ENCODE measurements at regions not wholly inside any gene's neighbourhood (a gene's known extent, or its start where the extent isn't known, plus 50 kb on each side); places are given as distances from the start of the nearest gene placed in this dataset.
A peak's percentile ranks its signal among the peaks of the same experiment; 100 is the strongest.
"Not testable (repeated sequence)": the region's sequence is repeated elsewhere in the genome, so short reads cannot be mapped to it uniquely, and the experiment has no call there.

DNA sequence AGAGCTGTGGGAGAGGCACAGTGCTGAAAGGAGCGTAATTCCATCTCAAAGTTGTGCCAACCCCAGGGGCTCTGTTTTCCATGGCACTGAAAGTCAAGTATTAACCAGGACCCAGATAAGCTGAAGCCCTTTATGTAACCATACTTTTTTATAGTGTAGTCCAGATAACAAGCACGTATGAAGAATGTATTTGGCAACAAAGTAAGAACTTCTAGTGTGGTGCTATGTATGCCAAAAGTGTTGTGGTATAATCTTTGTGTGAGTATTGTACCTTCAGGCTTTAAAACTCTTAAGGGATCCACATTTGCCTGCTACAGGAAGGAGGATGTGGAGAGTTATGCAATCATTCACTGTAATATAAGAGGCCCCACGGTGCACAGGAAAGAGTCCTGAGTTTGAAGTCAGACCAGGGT is 129.4 kb downstream of the IBTK start:
- no peak for DNase-seq

DNA sequence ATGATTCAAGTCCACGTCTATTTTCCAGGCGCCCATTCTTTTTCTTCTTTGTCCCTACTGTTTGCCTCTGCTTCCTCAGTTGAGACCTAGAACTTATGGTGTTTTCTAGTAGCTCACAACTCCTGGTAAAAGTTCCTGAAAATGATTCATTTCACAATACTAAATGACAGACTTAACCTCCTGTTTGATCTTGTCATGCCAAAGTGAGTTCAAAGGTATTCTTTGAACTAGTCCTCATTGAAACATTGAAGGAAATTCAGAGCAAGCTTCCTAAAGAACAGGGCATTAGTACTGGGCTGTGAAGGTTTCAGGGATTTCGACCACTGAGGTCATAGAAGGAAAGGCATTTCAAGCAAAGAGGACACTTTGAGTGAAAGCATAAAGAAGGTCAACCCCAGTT is 132.8 kb downstream of the IBTK start:
- no peak for DNase-seq

DNA sequence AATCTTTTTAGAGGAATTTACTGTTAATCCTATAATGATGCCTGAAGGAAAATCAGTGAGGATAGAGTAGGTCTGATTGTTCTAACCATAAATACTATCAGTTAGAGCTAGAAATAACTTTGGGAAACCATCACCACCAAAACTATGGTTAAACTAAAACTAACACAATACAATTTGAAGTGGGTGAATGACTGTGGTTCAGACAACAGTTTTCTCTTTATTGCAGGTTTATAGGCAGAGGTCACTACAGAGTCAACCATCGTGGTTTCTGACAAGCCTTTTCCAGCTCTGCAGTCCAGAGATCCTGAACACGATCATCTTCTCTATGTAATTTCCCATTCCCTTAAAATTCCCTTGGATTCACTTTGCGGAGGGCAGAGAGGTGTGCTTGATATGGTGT is 134.3 kb downstream of the IBTK start:
- DNase-seq = no peak

DNA sequence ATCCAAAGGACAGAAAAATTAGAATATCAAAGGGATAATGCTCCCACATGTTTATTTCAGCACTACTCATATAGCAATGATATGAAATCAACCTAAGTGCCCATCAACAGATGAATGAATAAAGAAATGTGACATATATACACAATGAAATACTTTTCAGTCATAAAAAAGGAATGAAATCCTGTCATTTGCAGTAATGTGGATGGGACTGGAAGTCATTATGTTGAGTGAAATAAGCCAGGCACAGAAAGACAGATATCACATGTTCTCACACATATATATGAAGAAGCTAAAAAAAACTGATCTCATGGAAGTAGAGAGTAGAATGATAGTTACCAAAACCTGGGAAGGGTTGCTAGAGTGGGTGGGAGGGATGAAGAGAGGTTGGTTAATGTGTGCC is 135.7 kb downstream of the IBTK start:
- DNase-seq = no peak

DNA sequence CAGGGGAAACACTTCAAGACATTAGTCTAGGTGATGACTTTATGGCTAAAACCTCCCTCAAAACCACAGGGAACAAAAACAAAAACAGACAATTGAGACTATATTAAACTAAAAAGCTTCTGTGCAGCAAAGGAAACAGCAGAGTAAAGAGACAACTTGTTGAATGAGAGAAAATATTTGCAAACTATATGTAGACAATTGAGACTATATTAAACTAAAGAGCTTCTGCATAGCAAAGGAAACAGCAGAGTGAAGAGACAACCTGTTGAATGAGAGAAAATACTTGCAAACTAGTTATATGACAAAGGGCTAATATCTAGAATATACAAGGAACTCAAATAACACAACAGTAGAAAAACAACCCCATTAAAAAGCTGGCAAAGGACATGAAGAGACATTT is 136.4 kb downstream of the IBTK start:
- no peak for DNase-seq

DNA sequence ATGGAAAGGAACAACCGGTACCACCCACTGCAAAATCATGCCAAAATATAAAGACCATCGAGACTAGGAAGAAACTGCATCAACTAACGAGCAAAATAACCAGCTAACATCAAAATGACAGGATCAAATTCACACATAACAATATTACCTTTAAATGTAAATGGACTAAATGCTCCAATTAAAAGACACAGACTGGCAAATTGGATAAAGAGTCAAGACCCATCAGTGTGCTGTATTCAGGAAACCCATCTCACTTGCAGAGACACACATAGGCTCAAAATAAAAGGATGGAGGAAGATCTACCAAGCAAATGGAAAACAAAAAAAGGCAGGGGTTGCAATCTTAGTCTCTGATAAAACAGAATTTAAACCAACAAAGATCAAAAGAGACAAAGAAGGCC is 144.4 kb downstream of the IBTK start:
- not testable (repeated sequence) for DNase-seq

DNA sequence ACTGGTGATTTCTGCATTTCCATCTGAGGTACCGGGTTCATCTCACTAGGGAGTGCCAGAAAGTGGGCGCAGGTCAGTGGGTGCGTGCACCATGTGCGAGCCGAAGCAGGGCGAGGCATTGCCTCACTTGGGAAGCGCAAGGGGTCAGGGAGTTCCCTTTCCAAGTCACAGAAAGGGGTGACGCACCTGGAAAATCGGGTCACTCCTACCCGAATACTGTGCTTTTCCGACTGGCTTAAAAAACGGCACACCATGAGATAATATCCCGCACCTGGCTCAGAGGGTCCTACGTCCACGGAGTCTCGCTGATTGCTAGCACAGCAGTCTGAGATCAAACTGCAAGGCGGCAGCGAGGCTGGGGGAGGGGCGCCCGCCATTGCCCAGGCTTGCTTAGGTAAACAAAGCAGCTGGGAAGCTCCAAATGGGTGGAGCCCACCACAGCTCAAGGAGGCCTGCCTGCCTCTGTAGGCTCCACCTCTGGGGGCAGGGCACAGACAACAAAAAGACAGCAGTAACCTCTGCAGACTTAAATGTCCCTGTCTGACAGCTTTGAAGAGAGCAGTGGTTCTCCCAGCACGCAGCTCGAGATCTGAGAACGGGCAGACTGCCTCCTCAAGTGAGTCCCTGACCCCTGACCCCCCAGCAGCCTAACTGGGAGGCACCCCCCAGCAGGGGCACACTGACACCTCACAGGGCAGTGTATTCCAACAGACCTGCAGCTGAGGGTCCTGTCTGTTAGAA is 146.0 kb downstream of the IBTK start:
- DNase-seq = not testable (repeated sequence)

DNA sequence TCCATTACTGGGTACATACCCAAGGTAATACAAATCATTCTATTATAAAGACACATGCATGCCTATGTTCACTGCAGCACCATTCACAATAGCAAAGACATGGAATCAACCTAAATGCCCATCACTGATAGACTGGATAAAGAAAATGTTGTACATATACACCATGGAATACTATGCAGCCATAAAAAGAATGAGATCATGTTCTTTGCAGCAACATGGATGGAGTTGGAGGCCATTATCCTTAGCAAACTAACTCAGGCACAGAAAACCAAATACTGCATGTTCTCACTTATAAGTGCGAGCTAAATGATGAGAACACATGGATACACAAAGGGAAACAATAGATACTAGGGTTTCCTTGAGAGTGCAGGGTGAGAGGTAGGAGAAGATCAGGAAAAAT is 146.8 kb downstream of the IBTK start:
- DNase-seq = not testable (repeated sequence)

DNA sequence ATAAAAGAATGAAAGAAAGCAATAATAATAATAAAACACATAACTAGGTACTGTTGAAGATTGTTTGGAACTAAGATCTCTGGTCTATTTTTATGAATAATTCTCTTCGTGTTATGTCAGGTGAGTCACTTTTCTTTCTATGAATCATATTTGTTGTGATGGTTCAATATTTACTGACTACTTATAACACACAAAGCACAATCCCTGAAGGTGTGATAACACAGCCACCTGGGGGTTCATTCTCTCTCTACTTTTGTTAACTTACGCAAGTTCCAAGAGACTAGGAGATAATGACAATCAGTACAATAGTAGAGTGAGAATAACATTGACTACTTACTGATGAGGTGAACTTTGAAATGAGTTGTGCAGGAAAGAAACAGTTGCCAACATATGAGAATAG is 149.9 kb downstream of the IBTK start:
- DNase-seq = no peak

DNA sequence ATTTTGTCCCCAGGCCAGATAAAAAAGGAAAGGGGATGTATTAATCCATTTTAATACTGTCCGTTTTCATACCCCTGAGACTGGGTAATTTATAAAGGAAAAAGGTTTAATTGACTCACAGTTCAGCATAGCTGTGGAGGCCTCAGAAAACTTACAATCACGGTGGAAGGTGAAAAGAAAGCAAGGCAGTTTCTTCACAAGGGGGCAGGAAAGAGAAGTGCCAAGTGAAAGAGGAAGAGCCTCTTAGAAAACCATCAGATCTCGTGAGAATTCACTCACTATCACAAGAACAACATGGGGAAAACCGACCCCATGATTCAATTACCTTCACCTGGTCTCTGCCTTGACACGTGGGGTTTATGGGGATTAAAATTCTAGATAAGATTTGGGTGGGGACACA is 152.5 kb downstream of the IBTK start:
- DNase-seq = no peak

DNA sequence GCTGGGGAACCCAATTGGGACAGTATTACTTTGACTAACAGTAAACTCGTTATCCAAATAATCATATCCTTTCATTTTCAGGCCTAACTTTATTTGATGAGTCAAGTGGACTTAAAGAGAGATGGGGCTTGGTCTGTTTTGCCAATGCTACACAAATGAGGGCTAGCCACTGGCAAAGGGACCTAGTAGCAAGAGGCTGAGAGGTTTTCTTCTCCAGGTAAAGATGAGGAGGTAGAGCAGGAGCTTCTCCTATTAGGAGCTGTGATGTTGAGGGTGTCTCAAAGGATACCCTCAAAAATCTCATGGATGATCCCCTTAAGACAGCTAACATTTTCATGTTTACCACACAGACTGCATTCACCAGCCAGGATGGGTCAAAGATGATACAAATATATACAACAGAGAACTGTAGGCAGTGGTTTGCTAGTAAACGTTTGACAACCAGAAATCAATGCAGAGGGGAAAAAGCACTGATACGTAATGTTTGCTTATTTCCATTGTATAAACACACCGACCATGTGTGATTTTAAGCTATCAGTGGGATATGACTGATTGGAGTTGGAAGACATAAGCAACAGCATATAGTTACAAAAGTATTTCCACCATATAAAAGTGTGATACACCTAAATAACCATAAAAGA is 153.3 kb downstream of the IBTK start:
- DNase-seq = no peak

DNA sequence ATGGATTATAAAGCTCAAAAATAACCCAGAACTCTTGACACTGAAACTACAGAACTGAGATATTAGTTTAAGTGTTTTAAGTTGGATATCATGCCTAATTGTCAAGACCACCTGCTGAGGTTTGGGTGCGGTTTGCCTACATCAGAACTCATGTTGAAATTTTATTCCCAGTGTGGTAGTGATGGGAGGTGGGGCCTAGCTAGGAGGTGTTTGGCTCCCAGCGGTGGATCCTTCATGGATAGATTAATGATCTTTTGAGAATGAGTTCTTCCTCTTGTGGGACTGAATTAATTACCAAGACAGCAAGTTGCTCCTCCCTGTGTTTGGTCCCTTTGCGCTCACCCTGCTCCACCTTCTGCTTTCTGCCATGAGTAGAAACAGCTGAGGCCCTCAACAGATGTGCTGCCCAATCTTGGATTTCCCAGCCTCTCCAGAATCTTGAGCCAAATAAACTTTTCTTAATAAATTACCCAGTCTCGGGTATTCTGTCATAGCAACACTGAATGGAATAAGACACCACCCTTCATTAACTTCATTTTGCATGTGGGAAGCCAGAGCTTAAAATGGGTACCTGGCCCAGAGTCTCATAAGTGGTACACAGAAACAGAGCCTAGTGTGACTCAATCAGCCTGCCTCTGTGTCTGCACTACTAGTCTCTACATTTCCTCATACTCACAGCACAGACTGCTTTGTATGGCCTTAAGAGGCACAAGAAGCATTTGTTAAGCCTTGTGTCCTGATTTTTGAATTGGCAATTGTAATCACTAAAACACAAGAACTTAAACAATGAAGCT is 158.4 kb downstream of the IBTK start:
- no peak for DNase-seq

DNA sequence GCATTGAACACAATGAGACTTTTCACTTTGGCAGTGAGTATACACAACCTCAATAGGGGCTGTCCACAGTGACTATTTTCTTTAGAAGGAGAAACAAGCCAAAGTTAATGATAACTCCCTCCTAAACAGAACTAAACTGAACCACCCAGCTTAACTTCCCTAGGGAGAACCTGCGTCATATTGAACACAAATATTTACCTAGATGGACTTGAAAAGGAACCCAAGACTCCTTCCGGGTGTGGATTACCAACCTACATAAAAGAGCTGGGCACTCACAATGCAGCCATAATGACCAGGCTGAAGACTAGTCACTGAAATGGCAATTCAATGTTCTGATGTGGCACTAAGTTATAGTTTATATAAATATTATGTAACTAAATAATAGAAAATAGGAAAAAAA is 160.6 kb downstream of the IBTK start:
- no peak for DNase-seq

DNA sequence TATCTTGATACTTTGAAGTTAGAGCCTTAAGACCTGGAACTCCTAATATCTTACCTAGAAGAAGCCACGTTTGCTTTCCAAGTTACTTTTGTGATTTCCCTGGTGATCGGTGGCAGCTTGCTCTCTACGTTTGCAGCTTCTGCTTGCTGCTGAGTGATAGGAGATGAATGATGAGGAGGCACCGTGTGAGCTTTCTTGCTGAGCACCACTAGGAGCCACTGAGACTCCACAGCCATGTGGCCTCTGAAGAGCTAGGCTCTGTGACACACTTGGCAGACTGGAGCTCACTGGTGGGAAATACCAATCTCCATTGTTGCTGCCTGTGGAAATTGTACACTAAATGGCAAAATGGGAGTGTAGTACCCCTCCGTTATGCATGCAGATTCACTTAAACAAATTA is 161.8 kb downstream of the IBTK start:
- DNase-seq = no peak

DNA sequence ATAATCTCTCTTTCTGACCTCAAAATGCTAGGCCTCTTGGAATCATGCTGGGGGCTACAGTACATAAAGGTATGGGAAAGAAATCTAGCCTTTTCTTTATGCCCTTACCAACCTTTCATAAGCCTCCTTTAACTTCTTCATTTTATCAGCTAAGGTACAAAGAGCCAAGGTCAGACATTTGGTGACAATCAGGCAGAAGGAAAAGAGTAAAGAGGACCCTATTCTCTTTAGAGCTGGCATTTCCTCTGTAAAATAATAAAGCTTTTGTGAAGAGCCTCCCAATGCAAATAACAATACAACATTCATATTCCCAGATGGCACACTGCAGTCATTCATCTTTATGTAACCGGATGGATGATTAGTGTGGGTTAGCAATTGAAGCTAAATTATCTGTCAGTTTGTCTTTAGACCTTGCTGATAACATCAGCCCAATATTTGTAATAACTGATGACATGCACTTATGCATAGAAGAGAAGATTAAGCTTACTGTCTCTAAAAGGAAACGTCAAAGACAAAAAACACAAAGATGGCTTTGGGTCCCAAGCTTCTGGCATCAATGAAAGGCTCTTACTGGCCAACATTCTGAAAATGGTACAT is 163.1 kb downstream of the IBTK start:
- DNase-seq = no peak

DNA sequence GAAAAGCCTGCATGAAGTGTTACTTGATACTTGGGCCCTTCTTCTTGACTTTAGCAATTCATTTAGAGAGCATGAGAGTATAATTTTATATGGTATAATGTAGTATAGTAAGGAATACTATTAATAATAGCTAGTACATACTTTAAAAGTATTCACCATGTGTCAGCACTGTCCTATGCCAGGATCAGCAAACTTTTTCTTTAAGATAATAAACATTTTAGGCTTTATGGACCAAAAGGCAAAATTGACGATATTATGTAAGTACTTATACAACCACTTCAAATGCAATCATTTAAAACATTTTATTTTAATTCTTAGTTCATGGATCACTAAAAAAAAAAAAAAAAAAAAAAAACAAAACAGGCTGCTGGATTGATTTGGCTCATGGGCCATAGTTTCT is 163.9 kb downstream of the IBTK start:
- no peak for DNase-seq

DNA sequence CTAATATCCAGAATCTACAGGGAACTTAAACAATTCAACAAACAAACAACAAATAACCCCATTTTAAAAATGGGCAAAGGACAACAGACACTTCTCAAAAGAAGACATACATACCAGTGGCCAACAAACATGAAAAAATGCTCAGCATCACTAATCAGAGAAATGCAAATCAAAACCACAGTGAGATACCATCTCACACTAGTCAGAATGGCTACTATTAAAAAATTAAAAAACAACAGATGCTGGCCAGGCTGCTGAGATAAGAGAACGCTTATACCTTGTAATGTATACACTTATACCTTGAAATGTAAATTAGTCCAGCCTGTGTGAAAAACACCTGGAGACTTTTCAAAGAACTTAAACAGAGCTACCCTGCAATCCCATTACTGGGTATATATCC is 166.8 kb downstream of the IBTK start:
- no peak for DNase-seq

DNA sequence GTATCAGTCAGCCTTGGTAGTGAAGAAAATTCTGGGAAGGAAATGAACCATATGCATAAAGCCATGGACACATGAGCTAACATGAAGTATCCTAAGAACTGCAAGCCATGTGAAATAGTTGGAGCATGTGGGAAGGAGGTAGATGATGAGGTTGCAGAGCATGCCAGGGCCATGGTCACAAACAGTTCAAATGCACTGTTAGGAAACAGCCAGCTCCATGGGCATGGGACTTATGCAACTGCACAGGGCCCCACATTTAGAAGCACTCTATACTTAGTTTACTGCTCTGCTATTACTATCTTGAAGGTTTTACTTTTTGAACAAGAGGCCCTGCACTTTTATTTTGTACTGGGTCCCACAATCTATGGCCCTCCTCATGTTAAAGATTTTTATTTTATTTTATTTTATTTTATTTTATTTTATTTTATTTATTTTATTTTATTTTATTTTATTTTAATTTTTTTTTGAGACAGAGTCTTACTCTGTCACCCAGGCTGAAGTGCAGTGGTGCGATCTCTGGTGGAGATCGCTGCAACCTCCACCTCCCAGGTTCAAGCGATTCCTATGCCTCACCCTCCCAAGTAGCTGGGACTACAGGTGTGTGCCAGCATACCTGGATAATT is 169.1 kb downstream of the IBTK start:
- no peak for DNase-seq

DNA sequence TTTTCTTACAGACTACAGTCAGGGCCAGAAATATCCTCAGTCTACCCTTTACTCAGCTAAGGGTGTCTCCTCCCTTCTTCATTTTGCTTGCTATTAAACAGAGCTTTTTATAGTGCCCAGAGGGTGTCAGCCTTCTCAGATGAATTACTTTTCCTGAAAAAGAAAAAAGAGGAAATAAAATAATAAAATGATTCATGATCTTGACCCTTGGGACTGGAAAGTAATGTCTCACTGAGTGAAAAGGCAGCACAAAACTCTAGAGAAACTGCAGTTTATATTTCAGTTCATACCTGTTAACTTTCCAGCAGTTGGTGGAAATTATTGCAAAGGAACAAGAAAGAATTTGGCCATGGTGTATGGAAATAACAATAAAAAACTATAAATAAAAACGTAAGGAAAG is 170.6 kb downstream of the IBTK start:
- DNase-seq = no peak

DNA sequence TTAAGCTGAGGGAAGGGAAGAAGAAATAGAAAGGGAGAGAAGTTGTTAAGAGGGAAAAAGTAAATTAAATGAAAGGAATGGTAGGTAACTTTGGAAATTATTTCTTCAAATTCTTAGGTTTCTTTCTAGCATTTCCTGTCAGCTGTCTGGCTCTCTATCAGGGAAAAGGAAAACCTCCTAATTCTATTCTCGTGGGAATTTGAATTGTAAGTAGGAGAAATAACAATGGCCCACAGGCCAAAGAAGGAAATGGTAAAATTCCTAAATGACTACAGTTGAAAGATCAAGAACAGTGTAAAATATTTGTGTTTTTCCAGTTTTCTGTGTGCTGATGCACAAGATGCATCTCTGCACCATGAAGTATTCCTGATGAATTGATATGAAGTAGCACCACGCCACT is 173.0 kb downstream of the IBTK start:
- DNase-seq = no peak

DNA sequence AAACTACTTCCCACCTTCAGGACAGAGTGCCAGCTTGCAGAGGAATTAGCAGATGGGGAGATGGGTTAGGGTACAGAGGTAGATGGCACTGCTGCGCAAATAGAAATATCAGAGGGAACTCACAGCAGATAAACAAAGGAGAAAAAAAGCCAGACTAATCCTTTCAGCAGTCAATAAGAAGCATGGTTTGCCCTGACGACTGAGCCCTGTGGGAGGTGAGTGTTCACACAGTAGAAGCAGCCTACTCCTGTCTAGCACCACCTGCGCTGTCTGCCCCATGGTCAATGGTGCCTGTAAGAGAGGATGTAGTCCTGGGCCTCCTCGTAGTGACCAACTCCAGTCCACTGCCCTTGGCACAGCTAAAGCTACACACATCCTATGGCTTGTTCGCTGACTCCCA is 174.1 kb downstream of the IBTK start:
- DNase-seq = peak; percentile 39

DNA sequence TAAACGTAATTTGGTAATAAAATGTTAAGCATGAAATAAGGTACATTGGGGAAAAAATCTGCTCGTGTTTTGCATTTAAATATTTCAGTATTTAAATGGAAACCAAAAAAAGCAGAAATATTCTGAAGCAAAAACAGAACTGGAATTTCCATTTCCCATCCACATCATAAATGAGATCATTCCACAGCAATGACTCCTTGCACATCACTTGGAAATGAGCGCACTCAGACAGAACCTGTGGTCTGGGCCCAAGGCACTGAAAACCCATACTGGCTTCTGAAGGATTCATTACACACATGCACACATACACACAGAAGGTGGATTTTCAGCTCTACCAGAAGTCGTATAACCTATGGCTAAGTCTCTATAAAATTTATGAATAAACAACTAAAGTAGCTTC is 174.8 kb downstream of the IBTK start:
- DNase-seq = no peak

DNA sequence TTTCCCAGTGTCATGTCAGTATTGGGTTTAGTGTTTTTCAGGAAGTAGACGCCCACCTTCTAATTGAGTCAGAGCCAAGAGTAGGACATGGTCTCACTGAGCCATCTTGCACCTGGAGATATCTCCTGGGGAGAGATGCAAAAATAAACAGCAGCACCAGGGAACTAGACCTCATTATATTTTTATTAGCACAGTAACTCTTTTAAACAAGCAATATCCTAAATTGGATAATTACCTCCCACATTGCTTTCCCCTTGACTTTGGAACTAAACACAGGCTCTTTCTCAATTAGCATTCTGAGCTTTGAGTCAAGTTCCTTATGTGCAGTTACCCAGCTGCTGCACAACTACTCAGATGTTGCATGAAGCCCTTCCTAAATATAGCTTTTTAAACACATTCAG is 175.4 kb downstream of the IBTK start:
- peak; percentile 97 for DNase-seq
